CD14-positive monocyte (primary cell): ENCODE measurements at regions not wholly inside any gene's neighbourhood (a gene's known extent, or its start where the extent isn't known, plus 50 kb on each side); places are given as distances from the start of the nearest gene placed in this dataset.

Experiments
- DNase-seq, 3 donors: peaks; one replicate each; pipeline ENCODE4 v3.0.0-alpha.2; 2011 to 2022
- H2AFZ ChIP-seq: 2 replicates; pipeline ENCODE4 v1.6.0; 2012; ENCODE audit warnings: mild to moderate bottlenecking, low read depth, low read length, inconsistent platforms; ENCODE audit not compliant: insufficient read depth, poor library complexity, severe bottlenecking
- H3K27ac ChIP-seq, 2 donors: 1 replicate in 1 of 2; 2 replicates in 1 of 2; pipeline ENCODE4 v1.5.1; 2012 to 2013; ENCODE audit warnings: low read length in 2 of 2, control low read depth in 1 of 2, inconsistent platforms in 1 of 2, low read depth in 1 of 2, mild to moderate bottlenecking in 1 of 2
- H3K27me3 ChIP-seq, 2 donors: one replicate each; pipeline versions ENCODE4 v1.6.0 to v1.6.1; 2011 to 2013; ENCODE audit warnings: low read length in 2 of 2; ENCODE audit not compliant: control insufficient read depth in 2 of 2, insufficient read depth in 2 of 2
- H3K36me3 ChIP-seq, 2 donors: replicated peaks in 1 of 2; 1 replicate in 1 of 2; 2 replicates in 1 of 2; pipeline versions ENCODE4 v1.5.1 to v1.6.1; 2012 to 2013; ENCODE audit warnings: low read length in 2 of 2, control low read depth in 1 of 2, inconsistent platforms in 1 of 2, mild to moderate bottlenecking in 1 of 2; ENCODE audit not compliant: insufficient read depth in 2 of 2, control insufficient read depth in 1 of 2
- H3K4me1 ChIP-seq, 2 donors: 1 replicate in 1 of 2; 2 replicates in 1 of 2; pipeline versions ENCODE4 v1.5.1 to v1.6.1; 2012 to 2013; ENCODE audit warnings: low read length in 2 of 2, control low read depth in 1 of 2, inconsistent platforms in 1 of 2, mild to moderate bottlenecking in 1 of 2, moderate library complexity in 1 of 2; ENCODE audit not compliant: insufficient read depth in 2 of 2, control insufficient read depth in 1 of 2
- H3K4me2 ChIP-seq: replicated peaks from 2 replicates; pipeline ENCODE3; 2012; ENCODE audit warnings: low read length, moderate library complexity, mild to moderate bottlenecking; ENCODE audit not compliant: poor library complexity, severe bottlenecking; ENCODE audit errors: extremely low read depth
- H3K4me3 ChIP-seq, 3 experiments: fragments of 200-600 bp in 1 of 3; sonication (generic) in 1 of 3; replicated peaks in 1 of 3; 1 replicate in 2 of 3; 2 replicates in 1 of 3; pipeline ENCODE4 v1.5.1; 2011 to 2013; ENCODE audit warnings: low read length in 3 of 3, mild to moderate bottlenecking in 3 of 3, control low read depth in 2 of 3, low read depth in 2 of 3, inconsistent platforms in 1 of 3, moderate library complexity in 1 of 3
- H3K79me2 ChIP-seq: 2 replicates; pipeline ENCODE4 v1.6.0; 2012; ENCODE audit warnings: mild to moderate bottlenecking, control low read depth, inconsistent platforms, low read length, moderate library complexity; ENCODE audit not compliant: insufficient read depth
- H3K9ac ChIP-seq: 2 replicates; pipeline ENCODE4 v1.6.0; 2017; ENCODE audit warnings: low read length, mild to moderate bottlenecking; ENCODE audit not compliant: insufficient read depth, poor library complexity, severe bottlenecking
- H3K9me3 ChIP-seq, 2 donors: replicated peaks in 1 of 2; 1 replicate in 1 of 2; 2 replicates in 1 of 2; pipeline versions ENCODE4 v1.5.1 to v1.6.1; 2012 to 2013; ENCODE audit warnings: low read length in 2 of 2, control low read depth in 1 of 2; ENCODE audit not compliant: control insufficient read depth in 1 of 2, insufficient read depth in 1 of 2
- H4K20me1 ChIP-seq: 2 replicates; pipeline ENCODE4 v1.6.0; 2012; ENCODE audit warnings: mild to moderate bottlenecking, low read length, control low read depth, moderate library complexity; ENCODE audit not compliant: insufficient read depth
- H3K27ac Mint-ChIP-seq, 7 donors: one replicate each; pipeline ENCODE4 v1.8.0; 2020; ENCODE audit warnings: mild to moderate bottlenecking in 7 of 7, mixed read lengths in 7 of 7, moderate library complexity in 6 of 7, inconsistent platforms in 2 of 7
- H3K27me3 Mint-ChIP-seq, 3 donors: one replicate each; pipeline ENCODE4 v1.8.0; 2021 to 2022; ENCODE audit warnings: low read depth in 3 of 3, mild to moderate bottlenecking in 3 of 3, mixed read lengths in 3 of 3, moderate library complexity in 3 of 3, inconsistent platforms in 1 of 3
- H3K36me3 Mint-ChIP-seq, 2 donors: one replicate each; pipeline ENCODE4 v1.8.0; 2020; ENCODE audit warnings: mixed read lengths in 2 of 2, inconsistent platforms in 1 of 2, mild to moderate bottlenecking in 1 of 2
- H3K4me1 Mint-ChIP-seq: one replicate; pipeline ENCODE4 v1.8.0; 2020; ENCODE audit warnings: mild to moderate bottlenecking, mixed read lengths
- H3K4me3 Mint-ChIP-seq, 2 donors: one replicate each; pipeline ENCODE4 v1.8.0; 2020; ENCODE audit warnings: mild to moderate bottlenecking in 2 of 2, mixed read lengths in 2 of 2, moderate library complexity in 1 of 2
- H3K9me3 Mint-ChIP-seq, 7 donors: one replicate each; pipeline ENCODE4 v1.8.0; 2020 to 2022; ENCODE audit warnings: mixed read lengths in 7 of 7, mild to moderate bottlenecking in 6 of 7, moderate library complexity in 6 of 7, inconsistent platforms in 2 of 7
- WGBS: methylation state at CpG from one replicate; pipeline ENCODE4 v1.1.5; 2013; ENCODE audit warnings: missing lambda C conversion rate; ENCODE audit not compliant: insufficient coverage; 5-methylcytosine and 5-hydroxymethylcytosine counted together
- intact Hi-C, 2 donors: fragments of 100-400 bp; cut with micrococcal nuclease; formaldehyde crosslinking; loops; one replicate each; pipeline versions ENCODE4 v1.15.0 to v1.15.1; 2023
- TF ChIP-seq, protein P1 (sequence below): fragments of 200-600 bp; IDR thresholded peaks from one replicate; pipeline ENCODE4 v1.8.0; 2022; ENCODE audit warnings: antibody characterized with exemption, mild to moderate bottlenecking

DNA sequence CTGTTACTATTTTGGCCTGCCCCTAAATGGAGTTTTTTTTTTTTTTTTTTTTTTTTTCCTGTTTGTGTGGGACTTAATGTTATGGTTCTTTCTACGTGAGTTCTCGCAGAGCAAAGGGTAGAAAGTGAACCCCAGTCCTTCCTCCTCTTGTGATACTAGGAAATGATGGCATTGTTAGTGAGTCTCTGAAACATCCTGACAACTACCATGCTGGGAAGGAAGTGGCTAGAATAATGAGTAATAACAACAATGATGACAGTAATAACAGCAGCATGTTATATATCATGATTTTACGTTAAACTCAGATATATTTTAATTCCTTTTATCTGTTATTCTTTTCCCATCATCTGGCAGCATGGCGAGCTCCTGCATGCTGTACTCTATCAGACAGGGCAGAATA is 216.2 kb upstream of the LINC00305 start:
- H3K27ac Mint-ChIP-seq: no peak overlapping the region
- no peak overlapping the region for H3K4me3 ChIP-seq
- peaks cover 0 to 1% (median 0%) of the 10 kb centered on the region in 3 donors for H3K27me3 Mint-ChIP-seq
- WGBS: no CpG with 5 or more reads among the region's 4 CpGs
- no peaks in the 10 kb centered on the region for H3K79me2 ChIP-seq
- intact Hi-C loops: no loop called here
- no peak overlapping the region for H3K4me3 Mint-ChIP-seq
- H3K9me3 ChIP-seq: peaks cover 8 to 20% of the 10 kb centered on the region in 2 donors
- H3K9ac ChIP-seq: no peak overlapping the region
- H3K4me1 Mint-ChIP-seq: no peaks in the 10 kb centered on the region
- H3K4me2 ChIP-seq: no peak overlapping the region
- H3K4me1 ChIP-seq: no peaks in the 10 kb centered on the region
- no peaks in the 10 kb centered on the region for H3K36me3 ChIP-seq
- TF ChIP-seq, protein P1, sequence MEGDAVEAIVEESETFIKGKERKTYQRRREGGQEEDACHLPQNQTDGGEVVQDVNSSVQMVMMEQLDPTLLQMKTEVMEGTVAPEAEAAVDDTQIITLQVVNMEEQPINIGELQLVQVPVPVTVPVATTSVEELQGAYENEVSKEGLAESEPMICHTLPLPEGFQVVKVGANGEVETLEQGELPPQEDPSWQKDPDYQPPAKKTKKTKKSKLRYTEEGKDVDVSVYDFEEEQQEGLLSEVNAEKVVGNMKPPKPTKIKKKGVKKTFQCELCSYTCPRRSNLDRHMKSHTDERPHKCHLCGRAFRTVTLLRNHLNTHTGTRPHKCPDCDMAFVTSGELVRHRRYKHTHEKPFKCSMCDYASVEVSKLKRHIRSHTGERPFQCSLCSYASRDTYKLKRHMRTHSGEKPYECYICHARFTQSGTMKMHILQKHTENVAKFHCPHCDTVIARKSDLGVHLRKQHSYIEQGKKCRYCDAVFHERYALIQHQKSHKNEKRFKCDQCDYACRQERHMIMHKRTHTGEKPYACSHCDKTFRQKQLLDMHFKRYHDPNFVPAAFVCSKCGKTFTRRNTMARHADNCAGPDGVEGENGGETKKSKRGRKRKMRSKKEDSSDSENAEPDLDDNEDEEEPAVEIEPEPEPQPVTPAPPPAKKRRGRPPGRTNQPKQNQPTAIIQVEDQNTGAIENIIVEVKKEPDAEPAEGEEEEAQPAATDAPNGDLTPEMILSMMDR: no peak
- H3K36me3 Mint-ChIP-seq: no peaks in the 10 kb centered on the region
- peaks cover 5 to 22% (median 12%) of the 10 kb centered on the region in 7 donors for H3K9me3 Mint-ChIP-seq
- H3K27me3 ChIP-seq: no peaks in the 10 kb centered on the region
- H3K27ac ChIP-seq: no peak overlapping the region
- no peak overlapping the region for H2AFZ ChIP-seq
- no peak for DNase-seq
- no peaks in the 10 kb centered on the region for H4K20me1 ChIP-seq

GRCh38 chr18:64337673-64338072 is 188.8 kb upstream of the LINC00305 start:
- Histone ChIP-seq H3K4me3 (no peak overlapping the region), H3K4me2 (no peak overlapping the region), H3K36me3 (no peaks in the 10 kb centered on the region), H2AFZ (no peak overlapping the region), H3K9ac (no peak overlapping the region), H3K27me3 (no peaks in the 10 kb centered on the region), H3K9me3 (no peaks in the 10 kb centered on the region), H3K79me2 (no peaks in the 10 kb centered on the region), H3K27ac (no peak overlapping the region), H3K4me1 (no peaks in the 10 kb centered on the region), H4K20me1 (no peaks in the 10 kb centered on the region)
- H3K9me3 Mint-ChIP-seq: peaks cover 0 to 10% (median 1%) of the 10 kb centered on the region in 7 donors
- H3K36me3 Mint-ChIP-seq: no peaks in the 10 kb centered on the region
- H3K27me3 Mint-ChIP-seq: peaks cover 0 to 2% (median 0%) of the 10 kb centered on the region in 3 donors
- no peaks in the 10 kb centered on the region for H3K4me1 Mint-ChIP-seq
- H3K4me3 Mint-ChIP-seq: no peak overlapping the region
- intact Hi-C loops: no loop called here
- H3K27ac Mint-ChIP-seq: peak overlapping the region in 1 of 7 donors; percentile 33
- TF ChIP-seq, protein P1: no peak
- no CpG with 5 or more reads among the region's 3 CpGs for WGBS
- no peak for DNase-seq
